H1 (cell line): ENCODE measurements at regions not wholly inside any gene's neighbourhood (a gene's known extent, or its start where the extent isn't known, plus 50 kb on each side); places are given as distances from the start of the nearest gene placed in this dataset.

Experiments used
- CTCF ChIA-PET: fragments of 300-600 bp; sonication (Branson Sonifier 250); formaldehyde crosslinking; loops from one replicate; lab custom pipeline; 2021; ENCODE audit not compliant: partially characterized antibody; lab: Charles Lee
- POLR2A ChIA-PET: fragments of 300-600 bp; sonication (Branson Sonifier 250); formaldehyde crosslinking; loops from one replicate; lab custom pipeline; 2021; ENCODE audit warnings: inconsistent platforms; ENCODE audit not compliant: partially characterized antibody; lab: Charles Lee
- DNase-seq, 2 experiments: peaks; one replicate each; pipeline versions ENCODE4 v3.0.0 to v3.0.0-alpha.2; 2010 to 2022; ENCODE audit warnings: low spot score in 2 of 2, low read depth in 1 of 2, mixed read lengths in 1 of 2
- FAIRE-seq: peaks from 2 replicates; lab custom pipeline; 2011; peaks lifted over from hg19 to GRCh38; lab: Jason Lieb, UNC
- H2AFZ ChIP-seq: 2 replicates; pipeline ENCODE4 v1.8.1; 2012; ENCODE audit warnings: low read length, inconsistent platforms
- H2AK5ac ChIP-seq: 2 replicates; pipeline ENCODE4 v1.6.1; 2013; ENCODE audit warnings: low read depth, low read length
- H2BK120ac ChIP-seq: replicated peaks from 2 replicates; pipeline ENCODE3; 2013; ENCODE audit warnings: low read depth, low read length, inconsistent platforms
- H2BK12ac ChIP-seq: 2 replicates; pipeline ENCODE4 v1.6.1; 2013; ENCODE audit warnings: low read depth, low read length
- H2BK15ac ChIP-seq: 2 replicates; pipeline ENCODE4 v1.6.1; 2013; ENCODE audit warnings: low read length
- H2BK20ac ChIP-seq: 2 replicates; pipeline ENCODE4 v1.6.1; 2013; ENCODE audit warnings: low read length
- H2BK5ac ChIP-seq: 2 replicates; pipeline ENCODE4 v1.6.1; 2013; ENCODE audit warnings: low read depth, low read length
- H3K14ac ChIP-seq: 2 replicates; pipeline ENCODE4 v1.6.1; 2013; ENCODE audit warnings: inconsistent platforms; ENCODE audit not compliant: insufficient read length
- H3K18ac ChIP-seq: 2 replicates; pipeline ENCODE4 v1.6.1; 2013; ENCODE audit warnings: low read length; ENCODE audit errors: extremely low read depth
- H3K23ac ChIP-seq: 2 replicates; pipeline ENCODE4 v1.6.1; 2013; ENCODE audit warnings: inconsistent platforms; ENCODE audit not compliant: insufficient read length
- H3K23me2 ChIP-seq: 2 replicates; pipeline ENCODE4 v1.6.1; 2013; ENCODE audit warnings: low read depth, low read length
- H3K27ac ChIP-seq: 2 replicates; pipeline ENCODE4 v1.6.1; 2011; ENCODE audit warnings: low read depth, low read length, inconsistent platforms
- H3K27me3 ChIP-seq, 4 experiments: replicated peaks in 1 of 4; 1 replicate in 1 of 4; 2 replicates in 3 of 4; pipeline versions ENCODE4 v1.6.1 to v1.8.1; 2011 to 2013; ENCODE audit warnings: low read length in 3 of 4, mild to moderate bottlenecking in 3 of 4, inconsistent platforms in 2 of 4, mixed read lengths in 2 of 4, moderate library complexity in 1 of 4; ENCODE audit not compliant: control insufficient read depth in 3 of 4, insufficient read depth in 3 of 4; ENCODE audit errors: extremely low read depth in 1 of 4
- H3K36me3 ChIP-seq, 4 experiments: 2 replicates each; pipeline versions ENCODE4 v1.6.1 to v1.8.1; 2011 to 2013; ENCODE audit warnings: mild to moderate bottlenecking in 4 of 4, low read length in 3 of 4, moderate library complexity in 2 of 4, control low read depth in 1 of 4, inconsistent platforms in 1 of 4; ENCODE audit not compliant: insufficient read depth in 4 of 4, control insufficient read depth in 2 of 4
- H3K4ac ChIP-seq: replicated peaks from 2 replicates; pipeline ENCODE3; 2013; ENCODE audit warnings: low read length, low read depth, mixed read lengths, inconsistent platforms; ENCODE audit not compliant: insufficient read length
- H3K4me1 ChIP-seq, 4 experiments: replicated peaks in 1 of 4; 1 replicate in 1 of 4; 2 replicates in 3 of 4; pipeline versions ENCODE4 v1.6.1 to v1.8.1; 2011 to 2013; ENCODE audit warnings: low read length in 3 of 4, inconsistent platforms in 2 of 4, mixed read lengths in 1 of 4; ENCODE audit not compliant: insufficient read depth in 4 of 4, control insufficient read depth in 3 of 4
- H3K4me2 ChIP-seq, 2 experiments: 2 replicates each; pipeline versions ENCODE4 v1.6.1 to v1.8.1; 2011 to 2013; ENCODE audit warnings: low read depth in 2 of 2, low read length in 2 of 2, control low read depth in 1 of 2, inconsistent platforms in 1 of 2, mild to moderate bottlenecking in 1 of 2; ENCODE audit not compliant: insufficient read depth in 1 of 2
- H3K4me3 ChIP-seq, 4 experiments: fragments of 200-600, 300-600 bp in 1 of 4; sonication (generic), shearing (Covaris generic), sonication (Bioruptor Twin) in 1 of 4; 2 replicates each; pipeline versions ENCODE4 v1.5.1 to v1.8.1; 2011 to 2016; ENCODE audit warnings: low read length in 4 of 4, low read depth in 3 of 4, control low read depth in 2 of 4, inconsistent platforms in 2 of 4, mild to moderate bottlenecking in 2 of 4, mixed read lengths in 1 of 4, moderate library complexity in 1 of 4; ENCODE audit not compliant: insufficient read depth in 2 of 4; ENCODE audit errors: extremely low read depth in 1 of 4
- H3K56ac ChIP-seq: replicated peaks from 2 replicates; pipeline ENCODE3; 2013; ENCODE audit warnings: low read depth, mild to moderate bottlenecking, mixed read lengths, low read length, inconsistent platforms; ENCODE audit not compliant: insufficient read length
- H3K79me1 ChIP-seq: 2 replicates; pipeline ENCODE4 v1.6.1; 2013; ENCODE audit warnings: low read depth, low read length, control low read depth
- H3K79me2 ChIP-seq, 2 experiments: 2 replicates each; pipeline versions ENCODE4 v1.6.1 to v1.8.1; 2012 to 2013; ENCODE audit warnings: low read length in 2 of 2, mild to moderate bottlenecking in 2 of 2, inconsistent platforms in 1 of 2; ENCODE audit not compliant: insufficient read depth in 2 of 2, control insufficient read depth in 1 of 2
- H3K9ac ChIP-seq, 4 experiments: replicated peaks in 1 of 4; 1 replicate in 1 of 4; 2 replicates in 3 of 4; pipeline versions ENCODE4 v1.6.1 to v1.8.1; 2011 to 2013; ENCODE audit warnings: low read depth in 3 of 4, low read length in 3 of 4, control low read depth in 2 of 4, mild to moderate bottlenecking in 2 of 4, moderate library complexity in 2 of 4, inconsistent platforms in 1 of 4; ENCODE audit errors: extremely low read depth in 1 of 4
- H3K9me3 ChIP-seq, 2 experiments: 2 replicates each; pipeline versions ENCODE4 v1.6.1 to v1.8.1; 2012 to 2013; ENCODE audit warnings: mild to moderate bottlenecking in 2 of 2, moderate library complexity in 2 of 2, control low read depth in 1 of 2, inconsistent platforms in 1 of 2, low read depth in 1 of 2, low read length in 1 of 2, mixed read lengths in 1 of 2; ENCODE audit not compliant: insufficient read depth in 2 of 2
- H4K20me1 ChIP-seq, 2 experiments: replicated peaks in 1 of 2; 2 replicates each; pipeline versions ENCODE3 to v1.8.1; 2011 to 2013; ENCODE audit warnings: inconsistent platforms in 2 of 2, low read length in 2 of 2, mild to moderate bottlenecking in 1 of 2; ENCODE audit not compliant: insufficient read depth in 2 of 2, control insufficient read depth in 1 of 2
- H4K5ac ChIP-seq: 2 replicates; pipeline ENCODE4 v1.6.1; 2013; ENCODE audit warnings: low read length, low read depth, mixed read lengths, inconsistent platforms; ENCODE audit not compliant: insufficient read length
- H4K8ac ChIP-seq: 2 replicates; pipeline ENCODE4 v1.8.0; 2013; ENCODE audit warnings: mild to moderate bottlenecking, moderate library complexity, low read length, inconsistent platforms; ENCODE audit not compliant: insufficient read depth; ENCODE audit errors: extremely low read depth
- H4K91ac ChIP-seq: replicated peaks from 2 replicates; pipeline ENCODE3; 2013; ENCODE audit warnings: low read length, mixed read lengths, inconsistent platforms; ENCODE audit not compliant: insufficient read length
- ASH2L ChIP-seq: fragments of 200-600, 300-600 bp; sonication (generic); IDR thresholded peaks from one replicate; pipeline ENCODE4 v1.7.1; 2017; ENCODE audit warnings: low read length
- TAF1 ChIP-seq: IDR thresholded peaks from 2 replicates; pipeline ENCODE4 v1.6.1; 2011; ENCODE audit warnings: mild to moderate bottlenecking, low read depth, low read length
- WGBS, 2 experiments: shearing (Covaris generic) in 1 of 2; methylation state at CpG; one replicate each; pipeline versions ENCODE4 v1.1.6 to v1.1.7; 2013 to 2015; ENCODE audit warnings: low lambda C conversion rate in 2 of 2, mixed read lengths in 2 of 2, inconsistent platforms in 1 of 2, low coverage in 1 of 2, missing lambda C conversion rate in 1 of 2; ENCODE audit not compliant: insufficient replicate concordance in 2 of 2, insufficient coverage in 1 of 2, insufficient read length in 1 of 2; ENCODE audit errors: extremely low coverage in 1 of 2, missing lambda C conversion rate in 1 of 2; 5-methylcytosine and 5-hydroxymethylcytosine counted together

GRCh38 chr2:150812664-150813367 is 325.3 kb upstream of the RND3 start:
- Histone ChIP-seq H3K9ac (no peak overlapping the region), H3K56ac (no peak overlapping the region), H4K8ac (no peak overlapping the region), H2BK12ac (peak overlapping the region; percentile 55; the same call in 1 of the 2 replicates), H2AFZ (0 out of 2 replicates have a peak overlapping the region, but pooled peaks have one; percentile 63), H3K4ac (no peak overlapping the region), H3K79me1 (no peaks in the 10 kb centered on the region), H2BK15ac (no peak overlapping the region), H3K79me2 (no peaks in the 10 kb centered on the region), H4K5ac (no peak overlapping the region), H3K27ac (no peak overlapping the region), H4K20me1 (no peaks in the 10 kb centered on the region), H3K4me2 (no peak overlapping the region), H3K18ac (no peak overlapping the region), H3K27me3 (no peaks in the 10 kb centered on the region), H3K4me3 (no peak overlapping the region), H2BK20ac (no peak overlapping the region), H2BK120ac (no peak overlapping the region), H3K9me3 (no peaks in the 10 kb centered on the region), H2BK5ac (no peak overlapping the region), H3K23ac (no peak overlapping the region), H4K91ac (no peak overlapping the region), H2AK5ac (no peak overlapping the region), H3K14ac (no peak overlapping the region), H3K23me2 (no peaks in the 10 kb centered on the region), H3K36me3 (no peaks in the 10 kb centered on the region), H3K4me1 (no peaks in the 10 kb centered on the region)
- no peak for TF ChIP-seq TAF1
- TF ChIP-seq ASH2L: no peak
- DNase-seq (no peak), FAIRE-seq (no peak)
- 100% methylated on average over 1 of the region's 1 CpG; no CpG with 5 or more reads in 1 of the 2 experiments for WGBS, 2 experiments
- ChIA-PET POLR2A (no interaction called here), CTCF (no interaction called here)
